GM23338 (cell line): ENCODE measurements at regions not wholly inside any gene's neighbourhood (a gene's known extent, or its start where the extent isn't known, plus 50 kb on each side); places are given as distances from the start of the nearest gene placed in this dataset.

ENCODE experiments used
- CTCF ChIP-seq, 2 experiments: fragments of 200-600 bp in 1 of 2; sonication (generic) in 1 of 2; conservative IDR thresholded peaks; 2 replicates each; pipeline versions ENCODE4 v1.5.1 to v1.6.1; 2016 to 2017; ENCODE audit warnings: antibody characterized with exemption in 2 of 2, low read depth in 2 of 2, mild to moderate bottlenecking in 2 of 2, moderate library complexity in 1 of 2
- ETS1 ChIP-seq: IDR thresholded peaks from 2 replicates; pipeline ENCODE4 v1.6.1; 2016; ENCODE audit warnings: antibody characterized with exemption
- EZH2 ChIP-seq: fragments of 200-600 bp; sonication (generic); IDR thresholded peaks from one replicate; pipeline ENCODE4 v1.8.0; 2017; ENCODE audit warnings: antibody characterized with exemption, mild to moderate bottlenecking, low read depth; ENCODE audit not compliant: unreplicated experiment
- EZH2phosphoT487 ChIP-seq: fragments of 200-600 bp; sonication (generic); IDR thresholded peaks from one replicate; pipeline ENCODE4 v1.8.1; 2018; ENCODE audit warnings: antibody characterized with exemption; ENCODE audit not compliant: unreplicated experiment
- JUNB ChIP-seq: IDR thresholded peaks from one replicate; pipeline ENCODE4 v1.6.1; 2016; ENCODE audit warnings: antibody characterized with exemption; ENCODE audit not compliant: unreplicated experiment
- NANOG ChIP-seq: IDR thresholded peaks from 2 replicates; pipeline ENCODE4 v1.6.1; 2016; ENCODE audit warnings: antibody characterized with exemption, borderline replicate concordance
- POLR2AphosphoS5 ChIP-seq: IDR thresholded peaks from 2 replicates; pipeline ENCODE4 v1.6.1; 2016; ENCODE audit warnings: antibody characterized with exemption, low read depth
- REST ChIP-seq: IDR thresholded peaks from one replicate; pipeline ENCODE4 v1.6.1; 2018; ENCODE audit warnings: antibody characterized with exemption; ENCODE audit not compliant: unreplicated experiment
- STAT1 ChIP-seq: IDR thresholded peaks from one replicate; pipeline ENCODE4 v1.6.1; 2016; ENCODE audit warnings: antibody characterized with exemption; ENCODE audit not compliant: unreplicated experiment
- ZNF114 ChIP-seq: fragments of 250-450 bp; sonication (Bioruptor Pico); IDR thresholded peaks from 2 replicates; pipeline ENCODE4 v1.5.0; 2020; ENCODE audit warnings: mild to moderate bottlenecking, moderate library complexity
- ZNF331 ChIP-seq: fragments of 250-450 bp; sonication (Bioruptor Pico); IDR thresholded peaks from 2 replicates; pipeline ENCODE4 v1.5.0; 2020; ENCODE audit warnings: low read depth, mild to moderate bottlenecking, moderate library complexity

- no peak for TF ChIP-seq CTCF (conservative IDR thresholded peaks at IDR 0.05; ENCODE audit: low read depth in 2 of 2)
- no peak for TF ChIP-seq EZH2
- TF ChIP-seq POLR2AphosphoS5: no peak
- no peak for TF ChIP-seq STAT1
- TF ChIP-seq REST: no peak
- no peak for TF ChIP-seq EZH2phosphoT487
- TF ChIP-seq JUNB: no peak
- no peak for TF ChIP-seq ZNF114 (CRISPR knock-in tag)
- TF ChIP-seq ETS1: no peak
- TF ChIP-seq NANOG: no peak
- no peak for TF ChIP-seq ZNF331 (CRISPR knock-in tag)
Observed at GRCh38 chr2:132270981-132271546, 109.3 kb upstream of the ANKRD30BL start.
